Endothelial cell of umbilical vein (primary cell): ENCODE measurements at regions not wholly inside any gene's neighbourhood (a gene's known extent, or its start where the extent isn't known, plus 50 kb on each side); places are given as distances from the start of the nearest gene placed in this dataset.

Experiments used
- BruUV-seq: library from RNA; stranded (reverse); fragments of 400-500 nt; replicated peaks from 2 replicates; lab custom pipeline; 2021; lab: Mats Ljungman, UMichigan
- CTCF ChIA-PET: fragments of 300-600, 350-600 bp; sonication (Branson Sonifier 250); formaldehyde crosslinking; loops from one replicate; lab custom pipeline; 2021; ENCODE audit warnings: antibody characterized with exemption, inconsistent platforms; lab: Charles Lee
- POLR2A ChIA-PET: fragments of 300-600, 350-600 bp; sonication (Branson Sonifier 250); formaldehyde crosslinking; loops from one replicate; lab custom pipeline; 2021; ENCODE audit warnings: antibody characterized with exemption, inconsistent platforms; lab: Charles Lee
- DNase-seq: peaks from one replicate; pipeline ENCODE4 v3.0.0-alpha.2; 2011; ENCODE audit warnings: low read depth, low spot score
- FAIRE-seq: peaks from 2 replicates; lab custom pipeline; 2011; peaks lifted over from hg19 to GRCh38; lab: Jason Lieb, UNC
- H2AFZ ChIP-seq: 2 replicates; pipeline ENCODE4 v1.6.0; 2012; ENCODE audit warnings: low read depth, low read length, control low read depth, inconsistent platforms
- H3K27ac ChIP-seq: 2 replicates; pipeline ENCODE4 v1.5.1; 2011; ENCODE audit warnings: low read depth, mild to moderate bottlenecking, control low read depth, low read length, moderate library complexity; ENCODE audit not compliant: insufficient read depth
- H3K27me3 ChIP-seq, 2 experiments: 2 replicates each; pipeline versions ENCODE4 v1.6.0 to v1.6.1; 2011; ENCODE audit warnings: low read length in 2 of 2, mixed read lengths in 1 of 2; ENCODE audit not compliant: control insufficient read depth in 2 of 2, insufficient read depth in 2 of 2
- H3K36me3 ChIP-seq, 2 experiments: 2 replicates in 1 of 2; 3 replicates in 1 of 2; pipeline ENCODE4 v1.5.1; 2011; ENCODE audit warnings: low read length in 2 of 2, mild to moderate bottlenecking in 1 of 2, moderate library complexity in 1 of 2; ENCODE audit not compliant: control insufficient read depth in 2 of 2, insufficient read depth in 2 of 2; ENCODE audit errors: extremely low read depth in 1 of 2
- H3K4me1 ChIP-seq: 3 replicates; pipeline ENCODE4 v1.5.1; 2011; ENCODE audit warnings: mild to moderate bottlenecking, low read length; ENCODE audit not compliant: control insufficient read depth, insufficient read depth; ENCODE audit errors: extremely low read depth
- H3K4me2 ChIP-seq: 2 replicates; pipeline ENCODE4 v1.6.1; 2011; ENCODE audit warnings: low read length, control low read depth, mixed read lengths; ENCODE audit not compliant: insufficient read depth
- H3K4me3 ChIP-seq, 3 experiments: fragments of 200-600 bp in 1 of 3; sonication (generic), shearing (Covaris generic) in 1 of 3; replicated peaks in 1 of 3; 2 replicates each; pipeline ENCODE4 v1.5.1; 2011 to 2016; ENCODE audit warnings: control low read depth in 3 of 3, low read length in 3 of 3, mild to moderate bottlenecking in 2 of 3, inconsistent platforms in 1 of 3, low read depth in 1 of 3, moderate library complexity in 1 of 3; ENCODE audit not compliant: insufficient read depth in 1 of 3
- H3K79me2 ChIP-seq: 2 replicates; pipeline ENCODE4 v1.6.0; 2012; ENCODE audit warnings: low read length, inconsistent platforms; ENCODE audit not compliant: control insufficient read depth, insufficient read depth
- H3K9ac ChIP-seq: replicated peaks from 2 replicates; pipeline ENCODE3; 2011; ENCODE audit warnings: low read length, control low read depth; ENCODE audit not compliant: insufficient read depth; ENCODE audit errors: extremely low read depth
- H3K9me1 ChIP-seq: replicated peaks from 3 replicates; pipeline ENCODE4 v1.6.0; 2011; ENCODE audit warnings: mild to moderate bottlenecking, low read length; ENCODE audit not compliant: control insufficient read depth, insufficient read depth; ENCODE audit errors: extremely low read depth
- H3K9me3 ChIP-seq: replicated peaks from 2 replicates; pipeline ENCODE4 v1.5.1; 2012; ENCODE audit warnings: low read length, inconsistent platforms; ENCODE audit not compliant: control insufficient read depth, insufficient read depth
- H4K20me1 ChIP-seq: replicated peaks from 2 replicates; pipeline ENCODE3; 2011; ENCODE audit warnings: mild to moderate bottlenecking, low read length; ENCODE audit not compliant: control insufficient read depth, insufficient read depth; ENCODE audit errors: extremely low read depth
- CTCF ChIP-seq, 2 donors: IDR thresholded peaks; 1 replicate in 1 of 2; 2 replicates in 1 of 2; pipeline ENCODE4 v1.5.1; 2011; ENCODE audit warnings: low read length in 2 of 2, mild to moderate bottlenecking in 2 of 2, moderate library complexity in 2 of 2, control low read depth in 1 of 2, inconsistent platforms in 1 of 2, low read depth in 1 of 2; ENCODE audit not compliant: insufficient read depth in 1 of 2; ENCODE audit errors: extremely low read depth in 1 of 2
- EZH2 ChIP-seq: IDR thresholded peaks from 2 replicates; pipeline ENCODE4 v1.6.1; 2012; ENCODE audit warnings: borderline replicate concordance, low read depth, mild to moderate bottlenecking, moderate library complexity, low read length, inconsistent platforms; ENCODE audit not compliant: severe bottlenecking
- FOS ChIP-seq: IDR thresholded peaks from 2 replicates; pipeline ENCODE4 v1.6.1; 2011; ENCODE audit warnings: mild to moderate bottlenecking, low read length, moderate library complexity, borderline replicate concordance; ENCODE audit not compliant: insufficient read depth
- GATA2 ChIP-seq: IDR thresholded peaks from 2 replicates; pipeline ENCODE4 v1.7.0; 2011; ENCODE audit warnings: low read depth, mild to moderate bottlenecking, moderate library complexity, mixed read lengths, low read length; ENCODE audit not compliant: insufficient read length, insufficient read depth
- JUN ChIP-seq: IDR thresholded peaks from 2 replicates; pipeline ENCODE4 v1.6.1; 2011; ENCODE audit warnings: borderline replicate concordance, low read depth; ENCODE audit not compliant: insufficient read length, insufficient read depth
- MAX ChIP-seq: IDR thresholded peaks from 2 replicates; pipeline ENCODE4 v1.6.1; 2011; ENCODE audit not compliant: insufficient read depth, insufficient read length
- MYC ChIP-seq: IDR thresholded peaks from one replicate; pipeline ENCODE4 v1.6.1; 2011; ENCODE audit warnings: mild to moderate bottlenecking, low read depth, low read length
- POLR2A ChIP-seq: IDR thresholded peaks from 2 replicates; pipeline ENCODE4 v1.6.1; 2012; ENCODE audit warnings: low read depth, mild to moderate bottlenecking, control low read depth, low read length
- POLR2AphosphoS5 ChIP-seq: IDR thresholded peaks from 2 replicates; pipeline ENCODE4 v1.6.1; 2012; ENCODE audit warnings: low read depth, mild to moderate bottlenecking, control low read depth, low read length, moderate library complexity; ENCODE audit not compliant: insufficient read depth
- dilution Hi-C: fragments of 300-500 bp; cut with MboI; formaldehyde crosslinking; loops from one replicate; pipeline ENCODE4 v1.15.0; 2019; ENCODE audit warnings: low sequenced_read_pairs; ENCODE audit not compliant: extremely low pct_ligation_motif_present
- intact Hi-C: fragments of 100-400 bp; cut with micrococcal nuclease; formaldehyde crosslinking; loops from one replicate; pipeline ENCODE4 v1.10.0; 2022

- ChIA-PET POLR2A (no interaction called here), CTCF (no interaction called here)
- no peaks in the 10 kb centered on the region for H3K27me3 ChIP-seq
- H3K9ac ChIP-seq = no peak overlapping the region
- DNase-seq = no peak
- dilution Hi-C loops (no loop called here), intact Hi-C loops (no loop called here)
- no peaks in the 10 kb centered on the region for H3K79me2 ChIP-seq
- H3K4me3 ChIP-seq = no peak overlapping the region
- no peaks in the 10 kb centered on the region for H4K20me1 ChIP-seq
- H3K36me3 ChIP-seq = no peaks in the 10 kb centered on the region
- no TSS peak for BruUV-seq
- H3K4me2 ChIP-seq = no peak overlapping the region
- no peak overlapping the region for H2AFZ ChIP-seq
- no peak for TF ChIP-seq POLR2A
- no peak for TF ChIP-seq CTCF (IDR thresholded peaks at IDR 0.05; ENCODE audit: extremely low read depth in 1 of 2, insufficient read depth in 1 of 2, low read depth in 1 of 2, low read length in 2 of 2)
- TF ChIP-seq MAX = no peak
- TF ChIP-seq MYC = no peak
- TF ChIP-seq GATA2 = no peak
- TF ChIP-seq POLR2AphosphoS5 = no peak
- TF ChIP-seq FOS = no peak
- TF ChIP-seq JUN = no peak
- TF ChIP-seq EZH2 = no peak
- H3K9me3 ChIP-seq = peaks cover 7% of the 10 kb centered on the region
- no peak overlapping the region for H3K27ac ChIP-seq
- no peak for FAIRE-seq
- H3K9me1 ChIP-seq = no peaks in the 10 kb centered on the region
- H3K4me1 ChIP-seq = no peaks in the 10 kb centered on the region
Measured at GRCh38 chr2:767440-767839, 90.2 kb upstream of the TMEM18 start.
